ENCODE measurements at regions not wholly inside any gene's neighbourhood (a gene's known extent, or its start where the extent isn't known, plus 50 kb on each side); places are given as distances from the start of the nearest gene placed in this dataset.

DNA sequence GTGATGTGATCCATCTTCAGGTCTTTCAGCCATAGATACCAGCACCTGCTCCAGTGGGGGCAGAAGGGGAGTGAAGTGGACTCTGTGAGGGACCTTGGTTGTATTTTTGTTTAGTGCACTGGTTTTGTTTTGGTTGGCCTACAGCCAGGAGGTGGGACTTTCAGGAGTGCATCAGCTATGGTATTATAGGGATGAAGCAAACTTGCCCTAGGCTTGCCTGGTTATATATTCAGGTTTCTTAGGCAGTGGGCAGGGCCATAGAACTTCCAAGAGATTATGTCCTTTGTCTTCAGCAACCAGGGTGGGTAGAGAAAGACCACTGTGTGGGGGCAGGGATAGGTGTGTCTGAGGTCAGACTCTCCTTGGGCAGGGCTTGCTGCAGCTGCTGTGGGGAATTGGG, 337.3 kb upstream of the SGO1 start:
- no peak for TF ChIP-seq CTCF (IDR thresholded peaks at IDR 0.05)
- TF ChIP-seq POLR2A (IDR thresholded peaks at IDR 0.05), result no peak

Measured in Peyer's patch (tissue), 4 donors.